OCI-LY7 (cell line): ENCODE measurements at regions not wholly inside any gene's neighbourhood (a gene's known extent, or its start where the extent isn't known, plus 50 kb on each side); places are given as distances from the start of the nearest gene placed in this dataset.

Experiments
- BruUV-seq: library from RNA; stranded (reverse); fragments of 400-500 nt; replicated peaks from 2 replicates; lab custom pipeline; 2021; lab: Mats Ljungman, UMichigan
- CTCF ChIA-PET: fragments of 300-600 bp; sonication (Branson Sonifier 250); formaldehyde crosslinking; loops from one replicate; lab custom pipeline; 2022; ENCODE audit warnings: antibody characterized with exemption; ENCODE audit not compliant: unreplicated experiment; lab: Charles Lee
- POLR2A ChIA-PET: fragments of 300-600 bp; sonication (Branson Sonifier 250); formaldehyde crosslinking; loops from one replicate; lab custom pipeline; 2022; ENCODE audit warnings: antibody characterized with exemption; lab: Charles Lee
- DNase-seq: peaks from one replicate; pipeline ENCODE4 v3.0.0-alpha.2; 2015; ENCODE audit warnings: low spot score
- H2AFZ ChIP-seq: fragments of 200-600 bp; sonication (generic), shearing (Covaris generic); 2 replicates; pipeline ENCODE4 v1.6.1; 2014; ENCODE audit warnings: mild to moderate bottlenecking, antibody characterized with exemption, low read length, moderate library complexity
- H3K27ac ChIP-seq: fragments of 200-600 bp; sonication (generic); 2 replicates; pipeline ENCODE4 v1.5.1; 2014; ENCODE audit warnings: mixed run types, low read depth, mild to moderate bottlenecking, moderate library complexity, low read length, inconsistent platforms; ENCODE audit not compliant: poor library complexity, severe bottlenecking
- H3K36me3 ChIP-seq: fragments of 200-600 bp; sonication (generic); 2 replicates; pipeline ENCODE4 v1.6.1; 2014; ENCODE audit warnings: mild to moderate bottlenecking, antibody characterized with exemption, low read length, moderate library complexity, mixed read lengths; ENCODE audit not compliant: insufficient read depth
- H3K4me1 ChIP-seq: fragments of 200-600 bp; sonication (generic); 2 replicates; pipeline ENCODE4 v1.5.1; 2014; ENCODE audit warnings: mild to moderate bottlenecking, low read length; ENCODE audit not compliant: insufficient read depth, poor library complexity, severe bottlenecking
- H3K4me2 ChIP-seq: fragments of 200-600 bp; sonication (generic); 2 replicates; pipeline ENCODE4 v1.6.1; 2014; ENCODE audit warnings: mild to moderate bottlenecking, low read length
- H3K4me3 ChIP-seq: fragments of 200-600 bp; sonication (generic); 2 replicates; pipeline ENCODE4 v1.5.1; 2014; ENCODE audit warnings: mild to moderate bottlenecking, low read depth, low read length; ENCODE audit not compliant: poor library complexity, severe bottlenecking
- H3K79me2 ChIP-seq: fragments of 200-600 bp; sonication (generic); 2 replicates; pipeline ENCODE4 v1.6.1; 2016; ENCODE audit warnings: low read depth, mild to moderate bottlenecking, low read length, moderate library complexity, mixed read lengths; ENCODE audit not compliant: insufficient read depth
- H3K9me2 ChIP-seq: fragments of 200-600 bp; sonication (generic); 2 replicates; pipeline ENCODE4 v1.6.1; 2016; ENCODE audit warnings: mild to moderate bottlenecking, low read length, mixed read lengths; ENCODE audit not compliant: insufficient read depth
- H3K9me3 ChIP-seq: fragments of 200-600 bp; sonication (generic); 2 replicates; pipeline ENCODE4 v1.6.1; 2014; ENCODE audit warnings: mild to moderate bottlenecking, mixed run types, low read length, mixed read lengths
- H4K20me1 ChIP-seq: fragments of 200-600 bp; sonication (generic); 2 replicates; pipeline ENCODE4 v1.6.1; 2014; ENCODE audit warnings: mild to moderate bottlenecking, antibody characterized with exemption, low read length, moderate library complexity, mixed read lengths; ENCODE audit not compliant: insufficient read depth
- CTCF ChIP-seq: fragments of 200-600 bp; sonication (generic); conservative IDR thresholded peaks from 2 replicates; pipeline ENCODE4 v1.5.1; 2014; ENCODE audit warnings: mild to moderate bottlenecking, antibody characterized with exemption, low read length, moderate library complexity, mixed read lengths
- EZH2phosphoT487 ChIP-seq: fragments of 200-600 bp; sonication (generic); IDR thresholded peaks from 2 replicates; pipeline ENCODE4 v1.6.1; 2018; ENCODE audit warnings: low read depth, borderline replicate concordance, mild to moderate bottlenecking, mixed run types, antibody characterized with exemption, low read length, moderate library complexity, mixed read lengths
- intact Hi-C: fragments of 100-400 bp; cut with micrococcal nuclease; formaldehyde crosslinking; loops from one replicate; pipeline ENCODE4 v1.10.0; 2022; ENCODE audit not compliant: unreplicated experiment

DNA sequence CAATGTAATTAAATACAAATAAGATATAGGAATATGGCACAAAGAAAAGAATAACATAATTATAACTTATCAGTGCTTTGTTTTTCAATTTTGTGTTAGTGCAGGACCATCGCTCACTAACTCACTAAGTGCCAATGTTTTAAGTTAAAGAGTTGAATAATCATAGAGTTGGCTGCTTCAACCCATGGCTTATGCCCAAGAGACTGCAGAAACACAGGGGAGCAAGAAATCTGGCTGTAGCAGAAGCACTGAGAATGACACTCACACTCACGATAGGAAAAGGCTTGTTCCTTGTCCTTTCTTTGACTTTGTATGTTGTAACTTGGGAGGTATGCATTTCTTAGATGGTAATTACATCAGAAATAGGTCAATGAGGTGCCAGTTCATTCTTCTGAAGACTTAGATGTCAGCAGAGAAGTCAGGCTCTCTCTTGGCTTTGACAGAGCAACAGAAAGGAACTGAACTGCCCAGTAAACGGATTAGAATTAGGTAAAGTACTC lies 852.2 kb downstream of the LRRTM4 start:
- Histone ChIP-seq H3K4me2 (no peak overlapping the region), H3K9me2 (no peaks in the 10 kb centered on the region), H3K79me2 (no peaks in the 10 kb centered on the region), H3K36me3 (no peaks in the 10 kb centered on the region), H4K20me1 (no peaks in the 10 kb centered on the region), H3K9me3 (no peaks in the 10 kb centered on the region), H3K27ac (no peak overlapping the region), H3K4me3 (no peak overlapping the region), H2AFZ (no peak overlapping the region), H3K4me1 (no peaks in the 10 kb centered on the region)
- POLR2A ChIA-PET, result no interaction called here
- intact Hi-C loops, result no loop called here
- CTCF ChIA-PET, result no interaction called here
- no TSS peak for BruUV-seq
- DNase-seq, result no peak
- TF ChIP-seq EZH2phosphoT487 (no peak), CTCF (no peak)

GRCh38 chr2:76668279-76668678 lies 853.9 kb downstream of the LRRTM4 start:
- no peaks in the 10 kb centered on the region for H3K9me2 ChIP-seq
- intact Hi-C loops, result no loop called here
- CTCF ChIA-PET, result no interaction called here
- H3K4me1 ChIP-seq, result no peaks in the 10 kb centered on the region
- no peak overlapping the region for H2AFZ ChIP-seq
- TF ChIP-seq CTCF (no peak), EZH2phosphoT487 (no peak)
- H3K79me2 ChIP-seq, result no peaks in the 10 kb centered on the region
- H3K27ac ChIP-seq, result no peak overlapping the region
- BruUV-seq, result no TSS peak
- H3K4me2 ChIP-seq, result no peak overlapping the region
- H4K20me1 ChIP-seq, result no peaks in the 10 kb centered on the region
- no peak for DNase-seq
- no peaks in the 10 kb centered on the region for H3K36me3 ChIP-seq
- H3K9me3 ChIP-seq, result no peaks in the 10 kb centered on the region
- no peak overlapping the region for H3K4me3 ChIP-seq
- POLR2A ChIA-PET, result no interaction called here

DNA sequence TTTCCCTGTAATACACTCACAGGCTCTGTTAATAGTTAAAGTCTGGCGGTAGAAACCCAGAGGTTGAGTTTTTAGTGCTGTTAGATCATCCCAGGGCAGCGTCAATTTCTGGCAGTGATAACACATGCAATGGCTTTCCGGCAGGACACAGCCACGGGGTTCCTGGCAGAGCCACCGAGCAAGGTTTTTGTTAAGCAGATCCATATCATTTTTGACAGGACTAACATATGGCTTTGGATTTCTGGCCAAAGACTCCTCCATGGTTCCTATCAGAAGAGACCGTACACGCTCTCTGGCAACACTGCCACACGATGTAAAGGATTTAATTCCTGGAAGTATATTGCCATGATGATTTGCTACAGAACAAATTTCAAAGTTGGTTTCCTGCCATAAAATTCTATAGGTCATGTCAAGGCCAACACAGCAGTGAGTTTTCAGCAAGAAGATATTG lies 854.3 kb downstream of the LRRTM4 start:
- no peak overlapping the region for H2AFZ ChIP-seq
- no peak overlapping the region for H3K4me2 ChIP-seq
- H4K20me1 ChIP-seq, result no peaks in the 10 kb centered on the region
- H3K79me2 ChIP-seq, result no peaks in the 10 kb centered on the region
- no peak overlapping the region for H3K4me3 ChIP-seq
- TF ChIP-seq CTCF, result no peak
- intact Hi-C loops, result no loop called here
- ChIA-PET CTCF (no interaction called here), POLR2A (no interaction called here)
- no peaks in the 10 kb centered on the region for H3K9me3 ChIP-seq
- no peak overlapping the region for H3K27ac ChIP-seq
- no TSS peak for BruUV-seq
- DNase-seq, result no peak
- H3K4me1 ChIP-seq, result no peaks in the 10 kb centered on the region
- no peaks in the 10 kb centered on the region for H3K36me3 ChIP-seq
- H3K9me2 ChIP-seq, result no peaks in the 10 kb centered on the region
